Effector CD4-positive, alpha-beta T cell (primary cell): ENCODE measurements at regions not wholly inside any gene's neighbourhood (a gene's known extent, or its start where the extent isn't known, plus 50 kb on each side); places are given as distances from the start of the nearest gene placed in this dataset.
"Not testable (repeated sequence)": the region's sequence is repeated elsewhere in the genome, so short reads cannot be mapped to it uniquely, and the experiment has no call there.

Experiments
- DNase-seq: peaks from one replicate; pipeline ENCODE4 v3.0.0-alpha.2; 2020

GRCh38 chr5:57069115-57069835 lies 104.6 kb upstream of the GPBP1 start:
- no peak for DNase-seq

- no peak for DNase-seq
These were observed 101.5 kb upstream of the GPBP1 start for GRCh38 chr5:57072218-57072892.

- DNase-seq: no peak
These were observed 91.3 kb upstream of the GPBP1 start for GRCh38 chr5:57082441-57083067.

GRCh38 chr5:57085306-57086081 lies 88.4 kb upstream of the GPBP1 start:
- no peak for DNase-seq

GRCh38 chr5:57087947-57088346 lies 85.9 kb upstream of the GPBP1 start:
- not testable (repeated sequence) for DNase-seq

GRCh38 chr5:57094753-57095683 lies 78.8 kb upstream of the GPBP1 start:
- DNase-seq: no peak

- DNase-seq: no peak
These were observed 76.3 kb upstream of the GPBP1 start for GRCh38 chr5:57097526-57097925.

GRCh38 chr5:57102189-57102904 lies 71.5 kb upstream of the GPBP1 start:
- DNase-seq: no peak

- DNase-seq: no peak
These were observed 71.0 kb upstream of the GPBP1 start for GRCh38 chr5:57102905-57103255.

GRCh38 chr5:57103317-57103907 lies 70.4 kb upstream of the GPBP1 start:
- DNase-seq: no peak

GRCh38 chr5:57106661-57107060 lies 67.2 kb upstream of the GPBP1 start:
- DNase-seq: no peak

- DNase-seq: no peak
These were observed 61.9 kb upstream of the GPBP1 start for GRCh38 chr5:57111993-57112392.

GRCh38 chr5:57113481-57113880 lies 60.4 kb upstream of the GPBP1 start:
- no peak for DNase-seq

- peak; percentile 26 for DNase-seq
These were observed 56.3 kb upstream of the GPBP1 start for GRCh38 chr5:57117596-57117995.

GRCh38 chr5:57119031-57119430 lies 54.8 kb upstream of the GPBP1 start:
- no peak for DNase-seq

- no peak for DNase-seq
These were observed 49.8 kb upstream of the GPBP1 start for GRCh38 chr5:57124014-57124413.
